HepG2 (cell line): ENCODE measurements at regions not wholly inside any gene's neighbourhood (a gene's known extent, or its start where the extent isn't known, plus 50 kb on each side); places are given as distances from the start of the nearest gene placed in this dataset.

Source experiments
- ATAC-seq: fragments of 200-7000 bp; cut with Tn5 transposase; 3 replicates; pipeline ENCODE4 v1.9.1; 2020; ENCODE audit warnings: mild to moderate bottlenecking, moderate library complexity
- BruUV-seq: library from RNA; stranded (reverse); fragments of 400-500 nt; replicated peaks from 2 replicates; lab custom pipeline; 2021; lab: Mats Ljungman, UMichigan
- CTCF ChIA-PET: fragments of 300-600 bp; formaldehyde crosslinking; extraction: SDS; loops from one replicate; lab custom pipeline; 2021; ENCODE audit warnings: low total read pairs, inconsistent platforms, low intra/inter-chr PET ratio; lab: Yijun Ruan, JAX
- POLR2A ChIA-PET: fragments of 350-600 bp; sonication (Branson Sonifier 250); formaldehyde crosslinking; loops from one replicate; lab custom pipeline; 2020; ENCODE audit warnings: antibody characterized with exemption, inconsistent platforms; lab: Yijun Ruan, JAX
- DNase-seq: peaks from one replicate; pipeline ENCODE4 v3.0.0-alpha.2; 2015; ENCODE audit warnings: low spot score
- FAIRE-seq: peaks from 3 replicates; lab custom pipeline; 2011; peaks lifted over from hg19 to GRCh38; lab: Jason Lieb, UNC
- H2AFZ ChIP-seq: one replicate; pipeline ENCODE4 v1.6.1; 2011; ENCODE audit warnings: low read length, inconsistent platforms
- H3K27ac ChIP-seq: fragments of 300-600 bp; 3 replicates; pipeline ENCODE4 v1.8.0; 2011; ENCODE audit warnings: mixed run types, mild to moderate bottlenecking, mixed read lengths, low read length, inconsistent platforms; ENCODE audit not compliant: insufficient read depth; ENCODE audit errors: extremely low read length
- H3K27me3 ChIP-seq, 2 experiments: fragments of 200-600 bp in 1 of 2; 2 replicates in 1 of 2; 3 replicates in 1 of 2; pipeline versions ENCODE4 v1.6.0 to v1.8.0; 2011; ENCODE audit warnings: low read length in 2 of 2, mild to moderate bottlenecking in 2 of 2, moderate library complexity in 2 of 2, inconsistent platforms in 1 of 2; ENCODE audit not compliant: insufficient read depth in 2 of 2, control insufficient read depth in 1 of 2
- H3K36me3 ChIP-seq, 2 experiments: fragments of 200-600 bp in 1 of 2; replicated peaks in 1 of 2; 2 replicates in 1 of 2; 3 replicates in 1 of 2; pipeline versions ENCODE4 v1.5.1 to v1.8.0; 2011; ENCODE audit warnings: low read length in 2 of 2, inconsistent platforms in 1 of 2; ENCODE audit not compliant: insufficient read depth in 2 of 2, control insufficient read depth in 1 of 2
- H3K4me1 ChIP-seq: 2 replicates; pipeline ENCODE4 v1.5.1; 2012; ENCODE audit warnings: low read length, inconsistent platforms; ENCODE audit not compliant: insufficient read depth
- H3K4me2 ChIP-seq: 2 replicates; pipeline ENCODE4 v1.6.0; 2011; ENCODE audit warnings: low read depth, low read length, inconsistent platforms
- H3K4me3 ChIP-seq, 3 experiments: fragments of 200-600 bp in 1 of 3; sonication (generic), shearing (Covaris generic) in 1 of 3; replicated peaks in 1 of 3; 2 replicates each; pipeline ENCODE4 v1.5.1; 2011 to 2016; ENCODE audit warnings: low read length in 3 of 3, inconsistent platforms in 2 of 3, low read depth in 2 of 3, mild to moderate bottlenecking in 2 of 3, control low read depth in 1 of 3, mixed read lengths in 1 of 3; ENCODE audit not compliant: insufficient read depth in 1 of 3
- H3K79me2 ChIP-seq: one replicate; pipeline ENCODE4 v1.6.1; 2011; ENCODE audit warnings: low read length, inconsistent platforms; ENCODE audit not compliant: insufficient read depth
- H3K9ac ChIP-seq: 2 replicates; pipeline ENCODE4 v1.6.0; 2011; ENCODE audit warnings: mild to moderate bottlenecking, low read depth, low read length, inconsistent platforms; ENCODE audit not compliant: insufficient read depth
- H3K9me3 ChIP-seq: 2 replicates; pipeline ENCODE4 v1.5.1; 2012; ENCODE audit warnings: mild to moderate bottlenecking, low read length
- H4K20me1 ChIP-seq: 2 replicates; pipeline ENCODE4 v1.6.0; 2011; ENCODE audit warnings: inconsistent platforms, mild to moderate bottlenecking, low read length, moderate library complexity; ENCODE audit not compliant: insufficient read depth
- AFF4 ChIP-seq: sonication (generic); formaldehyde crosslinking; IDR thresholded peaks from 2 replicates; pipeline ENCODE4 v1.4.0; 2020; ENCODE audit warnings: missing genetic modification reagents
- CC2D1A ChIP-seq: sonication (generic); formaldehyde crosslinking; IDR thresholded peaks from 2 replicates; pipeline ENCODE4 v1.8.1; 2023; ENCODE audit warnings: mild to moderate bottlenecking, missing genetic modification reagents
- FOXM1 ChIP-seq: sonication (generic); formaldehyde crosslinking; IDR thresholded peaks from 2 replicates; pipeline ENCODE4 v1.5.0; 2020; ENCODE audit warnings: missing genetic modification reagents
- HMG20B ChIP-seq: conservative IDR thresholded peaks from 2 replicates; pipeline ENCODE4 v1.6.1; 2016; ENCODE audit warnings: missing genetic modification reagents, missing compliant biosample characterization
- MTA3 ChIP-seq: sonication (generic); formaldehyde crosslinking; IDR thresholded peaks from 2 replicates; pipeline ENCODE4 v1.4.0; 2020; ENCODE audit warnings: missing genetic modification reagents
- NR2F1 ChIP-seq, 2 experiments: fragments of 450-650 bp in 1 of 2; formaldehyde crosslinking in 1 of 2; IDR thresholded peaks; 2 replicates each; pipeline versions ENCODE4 v1.5.0 to v1.6.1; 2016 to 2020; ENCODE audit warnings: mild to moderate bottlenecking in 1 of 2, missing compliant biosample characterization in 1 of 2, missing genetic modification reagents in 1 of 2, moderate library complexity in 1 of 2
- NR3C1 ChIP-seq: sonication (generic); formaldehyde crosslinking; IDR thresholded peaks from 2 replicates; pipeline ENCODE4 v1.4.0; 2020; ENCODE audit warnings: missing genetic modification reagents
- PATZ1 ChIP-seq: sonication (generic); formaldehyde crosslinking; IDR thresholded peaks from 2 replicates; pipeline ENCODE4 v1.4.0; 2020; ENCODE audit warnings: missing genetic modification reagents
- RFX3 ChIP-seq: IDR thresholded peaks from 2 replicates; pipeline ENCODE4 v1.6.1; 2016; ENCODE audit warnings: missing biosample characterization, missing genetic modification reagents
- ZBTB20 ChIP-seq: sonication (generic); formaldehyde crosslinking; IDR thresholded peaks from 2 replicates; pipeline ENCODE4 v1.8.1; 2023; ENCODE audit warnings: missing genetic modification reagents, low read depth, mild to moderate bottlenecking, borderline replicate concordance
- ZNF460 ChIP-seq: sonication (generic); formaldehyde crosslinking; IDR thresholded peaks from 2 replicates; pipeline ENCODE4 v1.5.1; 2020; ENCODE audit warnings: missing genetic modification reagents, mild to moderate bottlenecking, borderline replicate concordance
- ZNF574 ChIP-seq: sonication (generic); formaldehyde crosslinking; IDR thresholded peaks from 2 replicates; pipeline ENCODE4 v1.4.0; 2020; ENCODE audit warnings: missing genetic modification reagents
- ZNF687 ChIP-seq: sonication (generic); formaldehyde crosslinking; IDR thresholded peaks from 2 replicates; pipeline ENCODE4 v1.5.1; 2020; ENCODE audit warnings: mild to moderate bottlenecking, missing genetic modification reagents, moderate library complexity
- WGBS: methylation state at CpG from one replicate; pipeline ENCODE4 v1.1.6; 2017; ENCODE audit warnings: low lambda C conversion rate; 5-methylcytosine and 5-hydroxymethylcytosine counted together
- in situ Hi-C: cut with HindIII; loops from 2 replicates; pipeline ENCODE4 v1.10.0; 2017; ENCODE audit warnings: low pct_unique_long_range_greater_than_20kb; ENCODE audit not compliant: extremely low pct_ligation_motif_present
- intact Hi-C: fragments of 100-400 bp; cut with micrococcal nuclease; formaldehyde crosslinking; loops from one replicate; pipeline ENCODE4 v1.10.0; 2022; ENCODE audit not compliant: unreplicated experiment

- FAIRE-seq (no peak), DNase-seq (no peak), ATAC-seq (no peak)
- Histone ChIP-seq H3K4me2 (no peak overlapping the region), H4K20me1 (no peaks in the 10 kb centered on the region), H3K4me3 (no peak overlapping the region), H3K9me3 (no peaks in the 10 kb centered on the region), H3K27ac (no peak overlapping the region), H3K9ac (no peak overlapping the region), H3K27me3 (no peaks in the 10 kb centered on the region), H3K4me1 (no peaks in the 10 kb centered on the region), H3K36me3 (no peaks in the 10 kb centered on the region), H3K79me2 (no peaks in the 10 kb centered on the region), H2AFZ (no peak overlapping the region)
- CTCF ChIA-PET: no interaction called here
- WGBS: 30% methylated on average over 2 of the region's 2 CpGs
- in situ Hi-C loops: no loop called here
- POLR2A ChIA-PET: no interaction called here
- intact Hi-C loops: no loop called here
- no TSS peak for BruUV-seq
- no peak for TF ChIP-seq RFX3 (CRISPR knock-in tag)
- no peak for TF ChIP-seq ZNF687
- TF ChIP-seq MTA3 (CRISPR knock-in tag): no peak
- no peak for TF ChIP-seq NR2F1 (CRISPR knock-in tag; IDR thresholded peaks at IDR 0.05)
- TF ChIP-seq ZNF460 (CRISPR knock-in tag): no peak
- no peak for TF ChIP-seq ZBTB20 (CRISPR knock-in tag)
- TF ChIP-seq CC2D1A (CRISPR knock-in tag): no peak
- TF ChIP-seq FOXM1 (CRISPR knock-in tag): no peak
- TF ChIP-seq AFF4 (CRISPR knock-in tag): no peak
- no peak for TF ChIP-seq PATZ1 (CRISPR knock-in tag)
- no peak for TF ChIP-seq ZNF574 (CRISPR knock-in tag)
- no peak for TF ChIP-seq HMG20B
- TF ChIP-seq NR3C1: no peak
Measured at GRCh38 chr2:67281101-67281500, 116.0 kb upstream of the ETAA1 start.
